Psoas muscle (tissue), 7 donors: ENCODE measurements at regions not wholly inside any gene's neighbourhood (a gene's known extent, or its start where the extent isn't known, plus 50 kb on each side); places are given as distances from the start of the nearest gene placed in this dataset.

Source experiments
- ATAC-seq, 4 donors: fragments of 200-7000 bp; cut with Tn5 transposase; one replicate each; pipeline ENCODE4 v1.9.1; 2020; ENCODE audit warnings: moderate library complexity in 3 of 4, mild to moderate bottlenecking in 2 of 4
- DNase-seq, 2 donors: peaks; one replicate each; pipeline ENCODE4 v3.0.0-alpha.2; 2020
- H3K27ac ChIP-seq: fragments of 200-600 bp; one replicate; pipeline ENCODE4 v1.8.0; 2022
- H3K27me3 ChIP-seq, 3 donors: fragments of 200-600 bp in 1 of 3; one replicate each; pipeline versions ENCODE4 v1.6.1 to v1.8.0; 2013 to 2022; ENCODE audit warnings: low read length in 2 of 3, mild to moderate bottlenecking in 2 of 3, moderate library complexity in 1 of 3; ENCODE audit not compliant: insufficient read depth in 3 of 3
- H3K36me3 ChIP-seq, 2 donors: fragments of 200-600 bp in 1 of 2; one replicate each; pipeline versions ENCODE4 v1.6.1 to v1.8.0; 2013 to 2022; ENCODE audit warnings: low read depth in 1 of 2, mild to moderate bottlenecking in 1 of 2, moderate library complexity in 1 of 2; ENCODE audit not compliant: insufficient read depth in 1 of 2
- H3K4me1 ChIP-seq: fragments of 200-600 bp; one replicate; pipeline ENCODE4 v1.8.0; 2022
- H3K4me3 ChIP-seq: fragments of 200-600 bp; one replicate; pipeline ENCODE4 v1.8.0; 2022; ENCODE audit warnings: mild to moderate bottlenecking
- H3K9me3 ChIP-seq: fragments of 200-600 bp; one replicate; pipeline ENCODE4 v1.8.0; 2022
- WGBS, 3 donors: extraction: QIAGEN DNeasy Blood & Tissue Kit; methylation state at CpG; one replicate each; pipeline versions ENCODE4 v1.1.6 to v1.1.7; 2013; 5-methylcytosine and 5-hydroxymethylcytosine counted together
- intact Hi-C, 2 donors: fragments of 100-400 bp; cut with DNase I; formaldehyde crosslinking; loops; one replicate each; pipeline versions ENCODE4 v1.11.0 to v1.14.2; 2022
- TF ChIP-seq, protein P1 (sequence below): fragments of 200-600 bp; IDR thresholded peaks from one replicate; pipeline ENCODE4 v1.8.0; 2022; ENCODE audit warnings: antibody characterized with exemption
- donor health status: healthy with polysubstance abuse.
- donor health status: DM: no; HTN: no; CAD: no; lungs with moderate emphysema.
- donor health status: Bipolar disorder and iron deficiency.
- donor health status: healthy.
- donor health status: DM: yes; HTN: yes; CAD: no.
- donor health status: DM: no; HTN: no; CAD: no.
- donor health status: DM: yes; HTN: yes; CAD: no.

DNA sequence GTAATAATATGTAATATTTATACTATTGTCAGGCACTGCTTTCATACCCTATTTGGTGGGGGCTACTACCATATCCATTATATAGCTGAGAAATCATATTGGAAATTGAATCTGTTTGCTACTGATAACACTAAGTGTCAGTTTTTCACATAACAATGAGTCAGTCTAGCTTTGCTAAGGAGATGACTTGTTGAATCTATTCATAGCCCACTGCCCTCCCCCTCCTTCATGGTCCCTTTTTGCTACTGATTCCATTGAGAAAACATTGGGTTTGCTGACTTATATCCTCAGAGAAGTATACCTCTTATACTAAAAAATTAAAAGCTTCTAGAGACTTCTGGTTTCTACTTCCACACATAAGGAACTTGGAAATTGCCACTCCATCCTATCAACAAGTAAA, 1898.4 kb downstream of the STIM2 start:
- intact Hi-C loops = no loop called here

DNA sequence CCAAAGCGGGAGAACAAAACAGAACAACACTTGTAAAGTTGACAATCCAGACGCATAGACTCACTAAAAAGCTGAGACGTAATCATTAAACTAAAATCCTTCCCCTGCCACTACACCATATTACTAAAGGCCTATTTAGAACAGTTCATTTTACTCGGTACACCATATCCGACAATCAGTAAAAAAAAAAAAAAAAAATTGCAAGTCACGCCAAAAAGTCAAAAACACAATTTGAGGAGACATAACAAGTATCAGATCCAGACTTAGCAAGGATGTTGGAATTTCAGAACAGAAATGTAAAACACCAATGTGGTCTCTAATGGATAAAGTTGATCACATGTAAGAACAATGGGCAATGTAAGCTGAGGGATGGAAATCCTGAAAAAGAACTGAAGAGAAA, 1899.4 kb downstream of the STIM2 start:
- Histone ChIP-seq H3K4me3 (no peak overlapping the region), H3K27me3 (no peaks in the 10 kb centered on the region), H3K27ac (no peak overlapping the region), H3K9me3 (no peaks in the 10 kb centered on the region), H3K36me3 (no peaks in the 10 kb centered on the region), H3K4me1 (no peaks in the 10 kb centered on the region)
- TF ChIP-seq, protein P1, sequence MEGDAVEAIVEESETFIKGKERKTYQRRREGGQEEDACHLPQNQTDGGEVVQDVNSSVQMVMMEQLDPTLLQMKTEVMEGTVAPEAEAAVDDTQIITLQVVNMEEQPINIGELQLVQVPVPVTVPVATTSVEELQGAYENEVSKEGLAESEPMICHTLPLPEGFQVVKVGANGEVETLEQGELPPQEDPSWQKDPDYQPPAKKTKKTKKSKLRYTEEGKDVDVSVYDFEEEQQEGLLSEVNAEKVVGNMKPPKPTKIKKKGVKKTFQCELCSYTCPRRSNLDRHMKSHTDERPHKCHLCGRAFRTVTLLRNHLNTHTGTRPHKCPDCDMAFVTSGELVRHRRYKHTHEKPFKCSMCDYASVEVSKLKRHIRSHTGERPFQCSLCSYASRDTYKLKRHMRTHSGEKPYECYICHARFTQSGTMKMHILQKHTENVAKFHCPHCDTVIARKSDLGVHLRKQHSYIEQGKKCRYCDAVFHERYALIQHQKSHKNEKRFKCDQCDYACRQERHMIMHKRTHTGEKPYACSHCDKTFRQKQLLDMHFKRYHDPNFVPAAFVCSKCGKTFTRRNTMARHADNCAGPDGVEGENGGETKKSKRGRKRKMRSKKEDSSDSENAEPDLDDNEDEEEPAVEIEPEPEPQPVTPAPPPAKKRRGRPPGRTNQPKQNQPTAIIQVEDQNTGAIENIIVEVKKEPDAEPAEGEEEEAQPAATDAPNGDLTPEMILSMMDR = no peak
- intact Hi-C loops = no loop called here
- WGBS, 3 donors = 86 to 91% (median 90%) methylated on average over 6 of the region's 6 CpGs
- DNase-seq (no peak), ATAC-seq (no peak)

More for the DNA sequence above, 1898.4 kb downstream of the STIM2 start:
- H3K9me3 ChIP-seq = no peaks in the 10 kb centered on the region
- DNase-seq = no peak
- H3K27me3 ChIP-seq = no peaks in the 10 kb centered on the region
- TF ChIP-seq, protein P1 = no peak
- no peaks in the 10 kb centered on the region for H3K4me1 ChIP-seq
- no peak overlapping the region for H3K4me3 ChIP-seq
- no peak overlapping the region for H3K27ac ChIP-seq
- no peaks in the 10 kb centered on the region for H3K36me3 ChIP-seq
- no peak for ATAC-seq

DNA sequence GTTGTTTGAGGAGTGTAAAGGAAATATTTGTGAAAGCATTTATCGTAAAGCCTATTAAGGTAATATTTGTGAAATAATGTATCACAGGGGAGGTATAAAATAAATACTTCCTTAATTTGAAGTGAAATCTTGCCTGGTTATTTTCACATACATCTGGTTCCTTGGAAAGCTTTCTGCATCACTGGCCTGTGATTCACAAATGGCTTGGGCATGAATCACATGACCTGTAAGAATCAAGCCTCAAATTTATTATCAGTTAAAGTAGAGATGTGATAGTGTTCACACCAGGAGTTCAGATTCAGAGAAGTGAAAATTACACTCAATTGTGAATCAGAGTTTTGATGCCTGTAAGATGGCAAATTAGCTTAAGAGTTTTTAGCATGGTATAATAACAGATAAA, 1911.4 kb downstream of the STIM2 start:
- DNase-seq (no peak), ATAC-seq (no peak)
- H3K9me3 ChIP-seq = no peaks in the 10 kb centered on the region
- intact Hi-C loops = no loop called here
- H3K27me3 ChIP-seq = no peaks in the 10 kb centered on the region
- WGBS, 3 donors = 71 to 88% (median 83%) methylated on average over 1 of the region's 1 CpG
- TF ChIP-seq, protein P1 = no peak
- no peaks in the 10 kb centered on the region for H3K36me3 ChIP-seq
- no peak overlapping the region for H3K27ac ChIP-seq
- H3K4me3 ChIP-seq = no peak overlapping the region
- no peaks in the 10 kb centered on the region for H3K4me1 ChIP-seq

DNA sequence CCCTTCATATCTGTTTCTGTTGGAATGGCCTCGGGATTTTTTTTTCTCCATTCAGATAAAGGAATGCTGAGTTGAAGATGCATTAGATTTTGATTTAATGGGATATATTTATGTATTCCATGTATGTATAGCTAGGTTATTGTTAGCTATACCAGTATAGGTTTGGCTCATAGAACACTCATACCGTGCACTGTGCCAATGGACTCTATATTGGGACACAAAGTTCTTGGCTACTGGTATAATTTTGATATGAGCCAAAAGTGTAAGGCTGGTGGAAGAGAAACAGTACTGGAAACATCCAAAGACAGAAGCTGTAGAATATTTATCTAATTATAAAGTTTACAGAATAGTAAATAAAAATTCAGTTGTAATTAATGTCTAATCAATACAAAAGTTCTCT, 1912.1 kb downstream of the STIM2 start:
- no peaks in the 10 kb centered on the region for H3K36me3 ChIP-seq
- intact Hi-C loops = no loop called here
- H3K4me1 ChIP-seq = no peaks in the 10 kb centered on the region
- DNase-seq = no peak
- TF ChIP-seq, protein P1 = no peak
- H3K27ac ChIP-seq = no peak overlapping the region
- no peak for ATAC-seq
- WGBS, 3 donors = 52 to 63% (median 58%) methylated on average over 2 of the region's 2 CpGs
- no peak overlapping the region for H3K4me3 ChIP-seq
- no peaks in the 10 kb centered on the region for H3K27me3 ChIP-seq
- no peaks in the 10 kb centered on the region for H3K9me3 ChIP-seq

DNA sequence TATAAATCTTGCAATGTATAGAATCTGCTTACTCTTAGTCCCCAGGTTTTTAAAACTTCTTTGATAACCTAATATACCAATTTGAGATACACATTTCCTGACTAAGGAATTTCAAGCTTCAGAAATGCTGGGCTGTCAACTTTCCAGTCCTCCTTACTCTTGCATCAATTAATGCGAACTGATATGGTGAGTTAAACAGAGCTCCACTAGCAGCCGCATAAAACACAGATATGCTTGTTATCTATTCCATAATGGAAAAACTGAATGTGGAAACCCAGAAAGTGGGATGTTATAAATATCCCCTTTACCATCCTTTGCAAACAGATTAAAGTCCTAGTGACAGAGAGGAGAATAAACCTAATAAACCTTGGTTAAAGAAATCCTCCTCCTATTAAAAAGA, 1913.7 kb downstream of the STIM2 start:
- Histone ChIP-seq H3K4me1 (no peaks in the 10 kb centered on the region), H3K27ac (no peak overlapping the region), H3K27me3 (no peaks in the 10 kb centered on the region), H3K9me3 (no peaks in the 10 kb centered on the region), H3K4me3 (no peak overlapping the region), H3K36me3 (no peaks in the 10 kb centered on the region)
- intact Hi-C loops = no loop called here
- DNase-seq (no peak), ATAC-seq (no peak)
- WGBS, 3 donors = 25 to 46% (median 28%) methylated on average over 2 of the region's 2 CpGs
- TF ChIP-seq, protein P1 = no peak
